M059J (cell line): ENCODE measurements at regions not wholly inside any gene's neighbourhood (a gene's known extent, or its start where the extent isn't known, plus 50 kb on each side); places are given as distances from the start of the nearest gene placed in this dataset.
"Not testable (repeated sequence)": the region's sequence is repeated elsewhere in the genome, so short reads cannot be mapped to it uniquely, and the experiment has no call there.

Experiments used
- DNase-seq: peaks from one replicate; pipeline ENCODE4 v3.0.0-alpha.2; 2012; ENCODE audit warnings: low read depth

DNA sequence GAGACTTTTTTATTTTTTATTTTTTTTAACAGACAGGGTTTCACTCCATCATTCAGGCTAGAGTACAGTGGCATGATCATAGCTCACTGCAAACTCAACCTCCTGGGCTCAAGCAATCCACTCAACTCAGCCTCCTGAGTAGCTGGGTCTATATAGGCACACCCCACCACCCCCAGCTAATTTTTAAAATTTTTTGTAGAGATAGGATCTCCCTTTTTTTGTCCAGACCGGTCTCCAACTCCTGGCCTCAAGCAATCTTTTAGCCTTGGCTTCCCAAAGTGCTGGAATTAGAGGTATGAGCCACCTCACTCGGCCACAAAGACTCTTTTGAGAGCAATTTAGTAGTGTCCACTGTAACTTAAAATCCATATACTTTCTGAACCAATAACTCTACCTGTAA is 103.3 kb upstream of the DST start:
- DNase-seq: no peak

DNA sequence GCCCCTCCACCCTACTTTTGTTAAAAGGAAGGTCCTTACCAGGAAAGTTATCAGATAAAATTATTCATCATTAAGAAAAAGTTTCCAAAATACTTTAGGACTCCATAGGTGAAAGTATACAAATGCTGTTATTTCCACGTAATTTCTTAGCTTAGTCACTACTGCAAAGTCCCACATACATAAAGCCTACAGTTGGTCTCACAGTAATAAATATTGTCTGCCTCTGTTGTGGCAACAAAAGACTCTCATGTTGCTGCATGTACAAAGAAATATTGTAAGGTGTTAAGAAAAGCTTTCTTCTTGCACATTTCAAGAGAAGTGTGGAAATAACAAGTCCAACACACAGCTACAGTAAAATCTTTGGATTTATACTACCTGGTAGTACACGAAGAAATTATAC is 102.4 kb upstream of the DST start:
- no peak for DNase-seq

DNA sequence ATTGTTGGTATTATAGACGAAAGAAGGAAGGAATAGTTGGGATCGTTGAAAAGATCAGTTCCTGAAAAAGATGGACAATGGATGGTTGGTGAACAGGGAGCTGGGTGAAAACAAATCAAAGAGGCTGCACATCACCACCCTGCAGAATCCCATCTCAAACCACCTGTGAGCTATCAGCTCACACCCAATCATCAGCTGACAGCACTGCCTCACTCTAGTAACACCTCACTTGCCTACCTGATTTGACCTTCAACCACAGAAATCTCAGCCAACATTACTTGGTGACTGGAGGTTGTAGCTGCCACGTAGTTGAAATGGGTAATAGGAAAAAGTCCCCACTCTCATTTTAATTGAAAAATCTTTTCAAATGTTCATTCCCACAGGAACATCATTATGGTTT is 101.8 kb upstream of the DST start:
- no peak for DNase-seq

DNA sequence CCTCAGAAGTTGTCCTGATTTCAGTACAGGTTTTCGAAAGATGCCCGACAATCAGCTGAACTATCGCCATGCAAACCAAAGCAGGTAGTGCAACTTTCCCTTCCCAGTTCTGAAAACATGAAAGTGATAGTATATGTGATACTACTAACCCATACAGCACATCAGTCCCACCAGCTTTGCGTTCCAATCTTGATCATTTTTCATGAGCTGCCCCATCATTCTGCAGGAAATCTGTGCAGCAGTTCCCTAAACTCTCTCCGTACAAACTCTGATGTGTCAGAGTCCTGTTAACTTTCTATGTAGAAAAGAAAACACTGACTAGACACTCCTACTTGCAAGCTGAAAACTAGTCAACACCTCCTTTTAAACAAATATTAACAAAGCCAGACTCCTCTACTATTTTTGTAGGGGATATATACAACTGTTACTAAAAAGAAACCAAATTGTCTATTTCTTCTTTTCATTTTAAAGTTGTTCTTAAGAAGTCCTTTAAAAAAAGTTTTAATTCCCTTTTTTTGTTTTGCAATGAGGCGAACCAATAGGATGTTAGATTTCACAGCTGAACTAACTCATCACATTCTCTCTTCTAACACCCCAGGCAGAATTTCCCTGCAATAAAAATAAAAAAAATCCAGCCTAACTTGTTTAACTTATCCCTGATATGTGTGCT is 99.6 kb upstream of the DST start:
- DNase-seq: peak; percentile 67

DNA sequence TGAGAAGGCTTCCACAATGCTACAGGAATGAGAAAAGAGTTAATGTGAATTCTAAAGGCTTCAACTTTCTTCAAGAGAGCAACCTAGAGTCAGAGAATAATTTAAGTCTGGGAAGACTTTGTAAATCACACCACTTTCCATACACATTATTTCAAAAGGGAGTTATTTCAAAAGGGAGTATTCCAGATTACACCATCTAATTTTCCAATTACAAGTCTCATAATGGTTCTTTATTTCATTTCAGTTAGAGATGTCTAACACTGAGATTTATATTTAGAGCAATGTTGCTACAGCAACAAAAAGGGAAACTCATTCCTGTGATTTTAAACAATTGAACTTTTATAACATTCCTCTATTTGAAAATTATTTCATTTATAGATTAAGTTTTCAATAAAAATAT is 98.8 kb upstream of the DST start:
- no peak for DNase-seq

DNA sequence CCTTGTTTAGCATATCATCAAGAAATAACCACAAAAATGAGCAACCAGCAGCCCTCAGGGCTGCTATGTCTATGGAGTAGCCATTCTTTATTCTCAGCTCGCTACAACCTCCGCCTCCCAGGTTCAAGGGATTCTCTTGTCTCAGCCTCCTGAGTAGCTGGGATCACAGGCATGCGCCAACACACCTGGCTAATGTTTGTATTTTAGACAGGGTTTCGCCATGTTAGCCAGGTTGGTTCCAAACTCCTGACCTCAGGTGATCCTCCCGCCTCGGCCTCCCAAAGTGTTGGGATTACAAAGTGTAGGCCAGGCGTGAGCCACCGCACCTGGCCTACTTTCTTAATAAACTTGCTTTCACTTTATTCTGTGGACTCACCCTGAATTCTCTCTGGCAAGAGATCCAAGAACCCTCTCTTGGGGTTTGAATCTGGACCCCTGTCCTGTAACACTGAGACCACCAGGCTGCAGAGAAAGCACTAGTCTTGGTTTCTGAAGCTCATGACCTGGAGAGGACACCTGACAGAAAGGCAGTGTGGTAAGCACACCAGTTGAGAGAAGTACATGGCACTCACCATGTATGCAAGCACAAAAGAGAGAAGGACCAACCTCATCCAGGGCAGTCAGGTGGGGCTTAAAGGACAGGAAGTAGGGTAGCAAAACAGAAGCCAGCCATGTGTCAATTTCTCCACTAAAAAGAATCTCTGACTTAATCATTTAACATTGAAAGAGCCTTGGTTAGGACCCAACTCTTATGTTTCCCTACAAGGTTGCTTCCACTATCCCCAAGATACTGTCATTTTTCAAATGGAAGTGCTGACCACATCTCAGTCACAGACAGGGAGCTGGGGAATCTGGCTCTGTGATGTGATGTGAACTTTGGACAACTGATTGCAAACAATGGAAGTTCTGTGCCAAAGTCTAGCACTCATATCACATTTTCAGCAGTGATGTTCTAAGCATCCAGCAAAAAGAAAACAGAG is 97.4 kb upstream of the DST start:
- DNase-seq: no peak

DNA sequence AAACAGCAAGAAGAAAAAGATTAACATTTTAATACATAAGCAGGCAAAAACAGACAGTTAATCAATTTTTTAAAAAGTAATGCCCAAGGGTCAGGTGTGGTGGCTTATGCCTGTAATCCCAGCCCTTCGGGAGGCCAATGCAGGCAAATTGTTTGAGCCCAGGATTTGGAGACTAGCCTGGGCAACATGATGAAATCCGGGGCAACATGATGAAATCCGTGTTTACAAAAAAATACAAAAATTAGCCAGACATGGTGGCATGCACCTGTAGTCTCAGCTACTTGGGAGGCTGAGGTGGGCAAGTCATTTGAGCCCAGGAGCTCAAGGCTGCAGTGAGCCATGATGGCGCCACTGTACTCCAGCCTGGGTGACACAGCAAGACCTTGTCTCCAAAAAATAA is 94.1 kb upstream of the DST start:
- DNase-seq: no peak

DNA sequence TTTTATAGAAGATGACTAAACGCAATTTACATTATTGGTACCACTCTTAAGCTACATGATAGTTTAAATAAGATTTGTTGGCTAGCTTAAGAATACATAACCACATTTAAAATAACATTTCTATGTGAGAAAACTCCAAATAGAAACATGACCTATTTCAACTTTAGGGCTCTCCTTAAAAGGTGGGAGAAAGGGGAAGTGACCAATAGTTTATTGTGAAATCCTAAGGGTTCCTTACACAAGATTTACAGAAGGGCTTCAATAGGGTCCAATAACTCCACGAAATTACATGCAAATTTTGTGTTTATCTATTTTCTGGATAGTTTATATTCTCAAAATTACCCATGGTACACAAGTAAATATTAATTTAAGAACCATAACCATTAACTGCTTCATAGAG is 91.6 kb upstream of the DST start:
- no peak for DNase-seq

DNA sequence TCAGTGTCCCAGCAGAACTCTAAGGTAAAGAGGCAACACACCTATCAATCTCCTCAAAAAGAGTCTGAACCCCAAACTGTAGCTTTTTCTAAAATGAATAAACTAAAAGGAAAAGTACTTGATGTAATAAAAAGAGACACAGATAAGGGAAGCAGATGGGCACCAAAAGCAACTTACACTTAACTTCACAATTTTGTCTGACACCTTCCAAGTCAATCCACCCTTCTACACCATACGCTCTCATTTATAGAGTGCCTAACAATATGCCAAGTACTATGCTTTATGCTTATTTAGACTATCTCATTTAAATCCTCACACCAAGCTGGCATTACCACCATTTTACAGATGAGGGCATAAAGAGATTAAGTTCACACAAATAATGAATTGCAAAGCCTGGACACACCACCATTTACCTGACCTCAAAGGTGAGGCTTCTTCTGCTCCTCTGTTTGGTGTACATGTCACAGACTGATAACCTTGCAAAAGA is 90.6 kb upstream of the DST start:
- no peak for DNase-seq

DNA sequence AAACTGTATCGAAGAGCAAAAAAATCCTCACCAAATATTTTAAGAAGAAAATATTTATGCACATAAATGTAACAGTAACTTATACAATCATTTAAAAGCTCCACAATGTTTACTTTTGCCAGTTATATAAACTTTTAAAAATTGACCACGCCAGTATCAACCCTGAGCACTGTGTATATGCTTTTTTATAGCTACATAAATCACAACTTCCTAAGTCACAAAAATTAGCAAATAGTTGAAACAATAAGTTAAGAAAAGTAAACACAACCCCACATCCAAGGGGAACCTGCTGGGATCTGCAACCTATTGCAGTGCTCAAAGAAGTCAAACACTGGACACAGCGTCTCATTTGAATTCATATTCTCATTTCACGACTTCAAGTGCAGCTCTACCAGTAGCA is 89.8 kb upstream of the DST start:
- peak; percentile 27 for DNase-seq

DNA sequence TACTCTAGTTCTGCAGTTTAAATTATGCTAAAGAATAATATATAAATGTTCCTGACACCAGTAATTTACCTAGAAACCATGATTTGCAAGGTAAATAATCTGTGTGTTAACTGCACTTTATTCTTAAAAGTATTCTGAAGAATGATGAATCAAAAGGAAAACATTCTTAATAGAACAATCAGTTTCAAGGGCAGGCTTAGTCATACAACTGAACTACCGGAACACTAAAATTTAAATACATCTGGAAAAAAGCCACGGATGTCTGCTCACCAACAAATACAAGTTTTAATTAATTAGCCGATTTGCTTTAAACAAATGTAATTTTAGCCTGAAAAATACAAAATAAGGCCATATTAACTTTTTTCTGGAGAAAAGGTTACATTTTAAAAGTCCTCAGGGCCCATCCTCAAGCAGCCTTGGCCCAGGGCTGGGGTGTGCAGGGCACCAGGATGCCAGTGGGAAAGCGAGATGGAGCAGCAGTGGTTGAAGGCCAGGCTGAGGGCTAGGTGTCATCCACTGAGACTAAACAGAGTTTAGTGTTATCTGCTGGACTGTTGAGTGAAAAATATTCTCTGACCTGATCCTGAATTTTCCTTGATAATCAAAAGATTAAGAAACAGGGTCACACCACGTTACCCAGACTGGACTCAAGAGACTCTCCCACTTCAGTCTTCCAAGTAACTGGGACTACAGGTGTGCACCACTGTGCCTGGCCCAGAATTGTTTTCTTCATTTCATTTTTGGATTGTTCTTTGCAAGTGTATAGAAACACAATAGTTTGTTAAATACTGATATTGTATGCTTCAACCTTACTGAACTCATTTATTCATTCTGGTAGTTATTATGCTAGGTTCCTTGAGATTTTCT is 88.2 kb upstream of the DST start:
- DNase-seq: peak; percentile 85

DNA sequence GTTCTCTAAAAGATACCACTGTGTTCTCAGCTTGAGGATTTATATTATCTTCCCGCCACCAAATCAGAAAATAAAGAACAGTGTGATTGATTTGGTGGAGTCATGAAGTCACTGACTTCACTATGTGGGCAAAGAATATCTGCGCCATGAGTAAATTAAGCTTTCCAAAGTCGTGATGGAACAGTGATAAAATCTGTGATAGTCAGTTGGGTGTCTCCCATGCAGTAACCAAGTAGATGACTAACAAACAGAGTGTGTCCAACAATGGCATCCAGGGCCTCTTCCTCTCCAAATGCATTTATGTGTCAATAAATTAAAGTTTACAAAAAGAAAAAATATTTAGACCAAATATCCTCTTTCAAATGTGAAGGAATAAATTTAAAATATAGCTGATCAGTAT is 87.0 kb upstream of the DST start:
- DNase-seq: peak; percentile 94

DNA sequence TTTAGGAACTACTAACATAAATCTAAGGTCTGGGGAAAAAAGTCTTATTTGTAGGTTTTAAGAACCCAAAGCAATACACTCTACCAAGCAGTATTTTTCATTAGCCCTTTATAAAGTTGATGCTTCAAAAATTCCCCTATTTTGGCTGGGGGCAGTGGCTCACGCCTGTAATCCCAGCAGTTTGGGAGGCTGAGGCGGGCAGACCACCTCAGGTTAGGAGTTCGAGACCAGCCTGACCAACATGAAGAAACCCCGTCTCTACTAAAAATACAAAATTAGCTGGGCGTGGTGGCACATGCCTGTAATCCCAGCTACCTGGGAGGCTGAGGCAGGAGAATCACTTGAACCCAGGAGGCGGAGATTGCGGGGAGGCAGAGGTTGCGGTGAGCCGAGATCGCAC is 86.5 kb upstream of the DST start:
- DNase-seq: not testable (repeated sequence)

DNA sequence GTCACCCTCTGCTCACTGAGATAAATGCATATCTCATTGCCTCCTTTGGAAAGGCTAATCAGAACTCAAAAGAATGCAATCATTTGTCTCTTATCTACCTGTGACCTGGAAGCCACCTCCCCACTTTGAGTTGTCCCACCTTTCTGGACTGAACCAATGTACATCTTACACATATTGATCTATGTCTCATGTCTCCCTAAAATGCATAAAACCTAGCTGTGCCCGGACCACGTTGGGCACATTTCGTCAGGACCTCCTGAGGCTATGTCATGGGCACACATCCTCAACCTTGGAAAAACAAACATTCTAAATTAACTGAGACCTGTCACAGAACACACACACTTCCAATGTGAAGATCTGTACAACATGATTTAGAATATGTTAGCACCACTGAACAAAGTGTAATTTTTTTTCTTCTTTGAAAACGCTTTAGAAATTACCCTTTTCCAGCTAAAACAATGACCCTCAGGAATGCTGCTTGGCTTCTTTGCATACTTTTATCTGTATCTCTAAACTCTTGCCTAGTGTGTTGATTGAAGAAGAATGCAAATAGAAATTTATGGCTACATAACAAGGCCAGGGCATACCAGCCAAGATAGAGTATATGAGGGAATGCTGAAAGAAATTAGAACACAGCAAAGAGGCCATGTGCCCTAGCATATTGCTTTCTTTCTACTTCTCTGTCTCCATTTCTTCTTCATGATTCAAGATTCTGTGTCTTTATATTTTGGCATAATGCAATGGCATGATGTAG is 84.6 kb upstream of the DST start:
- peak; percentile 54 for DNase-seq

DNA sequence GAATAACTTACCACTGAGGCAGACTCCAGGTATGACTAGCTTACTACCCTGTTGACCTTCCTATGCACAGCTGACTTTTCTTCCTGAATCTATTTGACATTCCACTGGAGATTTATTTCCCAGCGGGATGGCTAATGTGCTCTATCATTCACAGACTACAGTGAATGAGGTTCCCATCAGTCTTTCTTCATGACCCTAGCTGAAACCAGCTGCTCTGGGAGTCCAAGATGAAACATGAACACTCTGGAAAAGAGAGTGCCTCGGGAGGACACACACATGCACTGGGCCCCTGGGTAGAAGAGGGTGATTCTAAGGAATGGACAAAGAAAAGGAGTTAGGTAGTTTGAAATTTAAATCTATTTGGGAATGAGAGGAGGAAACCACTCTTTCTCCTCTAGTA is 82.6 kb upstream of the DST start:
- DNase-seq: peak; percentile 40

DNA sequence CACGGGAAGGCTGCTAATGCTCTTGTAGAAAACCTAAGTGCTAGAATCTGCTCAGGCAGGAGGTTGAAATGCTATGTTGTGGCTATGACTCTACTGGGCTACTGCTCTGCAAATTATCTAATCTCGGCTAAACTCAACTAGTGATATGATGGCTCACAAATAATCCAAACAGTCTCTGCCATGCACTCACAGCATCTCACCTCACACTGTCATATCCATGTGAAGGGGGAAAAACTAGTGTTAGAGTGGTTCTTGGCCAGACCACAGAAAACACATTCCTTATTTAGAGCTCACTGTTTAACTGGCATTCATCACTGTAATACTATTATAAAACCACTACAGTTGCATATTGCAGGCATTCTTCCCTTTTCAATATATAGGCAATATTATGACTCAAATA is 81.8 kb upstream of the DST start:
- peak; percentile 85 for DNase-seq

DNA sequence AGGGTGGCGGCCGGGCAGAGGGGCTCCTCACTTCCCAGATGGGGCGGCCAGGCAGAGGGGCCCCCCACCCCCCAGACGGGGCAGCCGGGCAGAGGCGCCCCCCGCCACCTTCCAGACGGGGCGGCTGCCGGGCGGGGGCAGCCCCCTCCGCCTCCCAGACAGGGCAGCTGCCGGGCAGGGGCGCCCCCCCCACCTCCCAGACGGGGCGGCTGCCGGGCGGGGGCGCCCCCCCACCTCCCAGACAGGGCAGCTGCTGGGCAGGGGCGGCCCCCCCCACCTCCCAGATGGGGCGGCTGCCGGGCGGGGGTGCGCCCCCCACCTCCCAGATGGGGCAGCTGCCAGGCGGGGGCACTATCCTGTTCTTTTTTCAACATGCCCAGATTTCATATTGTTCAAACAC is 78.2 kb upstream of the DST start:
- no peak for DNase-seq

DNA sequence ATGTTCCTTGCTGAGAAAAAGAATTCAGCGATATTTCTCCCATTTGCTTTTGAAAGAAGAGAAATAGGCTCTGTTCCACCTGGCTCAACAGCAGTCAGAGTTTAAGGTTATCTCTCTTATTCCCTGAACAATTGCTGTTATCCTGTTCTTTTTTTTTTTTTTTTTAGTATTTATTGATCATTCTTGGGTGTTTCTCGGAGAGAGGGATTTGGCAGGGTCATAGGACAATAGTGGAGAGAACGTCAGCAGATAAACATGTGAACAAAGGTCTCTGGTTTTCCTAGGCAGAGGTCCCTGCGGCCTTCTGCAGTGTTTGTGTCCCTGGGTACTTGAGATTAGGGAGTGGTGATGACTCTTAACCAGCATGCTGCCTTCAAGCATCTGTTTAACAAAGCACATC is 77.5 kb upstream of the DST start:
- not testable (repeated sequence) for DNase-seq

DNA sequence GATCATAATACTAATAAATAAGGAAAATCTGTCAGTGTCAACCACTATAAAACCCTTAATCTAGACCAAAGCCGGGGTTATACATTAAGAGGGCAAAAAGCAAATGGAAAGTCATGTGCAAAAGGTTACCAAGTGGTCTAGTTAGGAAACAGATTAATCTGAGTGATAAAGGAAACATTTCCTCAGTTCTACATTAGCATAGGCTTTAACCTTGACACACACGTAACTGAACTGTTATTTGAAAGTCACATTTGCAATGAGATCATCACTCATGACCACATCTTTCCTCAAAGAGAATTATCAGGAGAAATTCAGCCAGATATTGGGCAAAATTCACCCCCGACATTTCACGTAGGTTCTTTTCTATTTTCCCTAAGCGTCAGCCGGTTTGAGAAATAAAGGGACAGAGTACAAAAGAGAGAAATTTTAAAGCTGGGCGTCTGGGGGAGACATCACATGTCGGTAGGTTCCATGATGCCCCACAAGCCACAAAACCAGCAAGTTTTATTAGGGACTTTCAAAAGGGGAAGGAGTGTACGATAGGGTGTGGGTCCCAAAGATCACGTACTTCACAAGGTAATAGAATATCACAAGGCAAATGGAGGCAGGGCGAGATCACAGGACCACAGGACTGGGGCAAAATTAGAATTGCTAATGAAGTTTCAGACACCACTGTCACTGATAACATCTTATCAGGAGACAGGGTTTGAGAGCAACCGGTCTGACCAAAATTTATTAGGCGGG is 76.8 kb upstream of the DST start:
- DNase-seq: peak; percentile 83

DNA sequence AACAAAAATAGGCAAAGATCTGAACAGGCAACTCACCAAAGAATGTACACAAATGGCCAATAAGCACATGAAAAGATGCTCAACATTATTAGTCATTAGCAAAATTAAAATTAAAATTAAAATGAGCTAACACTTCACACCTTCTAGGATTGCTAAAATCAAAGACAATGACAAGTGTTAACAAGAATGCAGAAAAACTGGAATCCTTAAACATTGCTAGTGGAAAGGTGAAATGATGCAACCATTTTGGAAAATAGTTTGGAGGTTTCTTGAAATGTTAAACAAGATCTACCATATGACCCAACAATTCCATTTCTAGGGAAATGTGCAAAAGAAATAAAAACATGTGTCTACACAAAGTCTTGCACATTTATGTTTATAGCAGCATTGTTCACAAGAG is 75.5 kb upstream of the DST start:
- DNase-seq: no peak

DNA sequence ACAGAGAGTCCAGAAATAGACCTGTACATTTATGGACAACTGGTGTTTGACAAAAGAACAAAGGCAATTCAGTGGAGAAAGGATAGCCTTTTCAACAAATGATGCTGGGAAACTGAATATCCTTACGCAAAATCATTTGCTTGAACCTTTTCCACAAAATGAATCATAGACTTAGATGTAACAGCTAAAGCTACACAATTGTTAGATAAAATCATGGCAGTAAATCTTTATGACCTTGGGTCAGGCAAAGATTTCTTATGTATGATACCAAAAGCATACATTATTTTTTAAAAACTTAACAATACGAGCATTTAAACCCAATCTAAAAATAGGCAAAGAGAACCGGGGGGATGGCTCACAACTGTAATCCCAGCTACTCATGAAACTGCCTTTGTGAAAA is 73.5 kb upstream of the DST start:
- peak; percentile 62 for DNase-seq
